ENCODE measurements at regions not wholly inside any gene's neighbourhood (a gene's known extent, or its start where the extent isn't known, plus 50 kb on each side); places are given as distances from the start of the nearest gene placed in this dataset.

DNA sequence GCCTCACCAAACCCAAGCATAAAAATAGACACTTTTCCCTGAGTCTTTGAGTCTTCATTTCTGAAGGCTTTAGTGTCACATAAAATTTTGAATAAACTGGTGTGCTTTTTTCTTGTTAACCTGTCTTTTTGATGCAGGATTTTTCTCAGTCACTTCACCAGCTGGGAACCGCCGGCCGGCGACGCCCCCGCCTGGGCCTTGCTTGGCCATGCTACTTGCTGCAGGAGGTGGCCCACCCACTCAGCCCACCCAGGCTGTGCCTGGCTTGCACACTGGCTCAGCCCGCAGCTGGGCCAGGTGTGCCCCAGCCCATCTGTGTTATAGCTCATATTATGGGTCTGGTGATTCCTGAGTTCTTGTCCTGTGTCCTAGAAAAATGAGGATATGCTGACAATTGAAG lies 247.4 kb upstream of the CACNA2D1 start:
- TF ChIP-seq POLR2A (IDR thresholded peaks at IDR 0.05) = no peak
- TF ChIP-seq, protein P1, sequence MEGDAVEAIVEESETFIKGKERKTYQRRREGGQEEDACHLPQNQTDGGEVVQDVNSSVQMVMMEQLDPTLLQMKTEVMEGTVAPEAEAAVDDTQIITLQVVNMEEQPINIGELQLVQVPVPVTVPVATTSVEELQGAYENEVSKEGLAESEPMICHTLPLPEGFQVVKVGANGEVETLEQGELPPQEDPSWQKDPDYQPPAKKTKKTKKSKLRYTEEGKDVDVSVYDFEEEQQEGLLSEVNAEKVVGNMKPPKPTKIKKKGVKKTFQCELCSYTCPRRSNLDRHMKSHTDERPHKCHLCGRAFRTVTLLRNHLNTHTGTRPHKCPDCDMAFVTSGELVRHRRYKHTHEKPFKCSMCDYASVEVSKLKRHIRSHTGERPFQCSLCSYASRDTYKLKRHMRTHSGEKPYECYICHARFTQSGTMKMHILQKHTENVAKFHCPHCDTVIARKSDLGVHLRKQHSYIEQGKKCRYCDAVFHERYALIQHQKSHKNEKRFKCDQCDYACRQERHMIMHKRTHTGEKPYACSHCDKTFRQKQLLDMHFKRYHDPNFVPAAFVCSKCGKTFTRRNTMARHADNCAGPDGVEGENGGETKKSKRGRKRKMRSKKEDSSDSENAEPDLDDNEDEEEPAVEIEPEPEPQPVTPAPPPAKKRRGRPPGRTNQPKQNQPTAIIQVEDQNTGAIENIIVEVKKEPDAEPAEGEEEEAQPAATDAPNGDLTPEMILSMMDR (IDR thresholded peaks at IDR 0.05) = no peak
